Activated CD8-positive, alpha-beta memory T cell treated with anti-CD3 and anti-CD28 coated beads for 24 hours (primary cell): ENCODE measurements at regions not wholly inside any gene's neighbourhood (a gene's known extent, or its start where the extent isn't known, plus 50 kb on each side); places are given as distances from the start of the nearest gene placed in this dataset.

ENCODE experiments used
- DNase-seq: peaks from one replicate; pipeline ENCODE4 v3.0.0-alpha.2; 2020

DNA sequence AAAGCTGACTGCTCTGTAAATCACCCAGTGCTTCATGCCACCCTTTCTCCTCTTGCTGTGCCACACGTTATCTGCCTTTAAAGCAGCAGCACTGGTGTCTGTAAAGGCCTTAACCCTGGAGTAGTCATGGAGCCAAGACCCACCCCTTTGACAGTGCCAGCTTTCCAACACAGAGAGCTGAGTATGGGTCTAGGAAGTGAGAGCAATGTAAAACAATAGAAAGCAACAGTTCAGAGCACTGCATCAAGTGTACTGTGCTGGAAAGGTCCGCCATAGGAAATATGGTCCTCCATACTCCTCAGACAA is 139.5 kb downstream of the DAD1 start:
- DNase-seq: no peak

DNA sequence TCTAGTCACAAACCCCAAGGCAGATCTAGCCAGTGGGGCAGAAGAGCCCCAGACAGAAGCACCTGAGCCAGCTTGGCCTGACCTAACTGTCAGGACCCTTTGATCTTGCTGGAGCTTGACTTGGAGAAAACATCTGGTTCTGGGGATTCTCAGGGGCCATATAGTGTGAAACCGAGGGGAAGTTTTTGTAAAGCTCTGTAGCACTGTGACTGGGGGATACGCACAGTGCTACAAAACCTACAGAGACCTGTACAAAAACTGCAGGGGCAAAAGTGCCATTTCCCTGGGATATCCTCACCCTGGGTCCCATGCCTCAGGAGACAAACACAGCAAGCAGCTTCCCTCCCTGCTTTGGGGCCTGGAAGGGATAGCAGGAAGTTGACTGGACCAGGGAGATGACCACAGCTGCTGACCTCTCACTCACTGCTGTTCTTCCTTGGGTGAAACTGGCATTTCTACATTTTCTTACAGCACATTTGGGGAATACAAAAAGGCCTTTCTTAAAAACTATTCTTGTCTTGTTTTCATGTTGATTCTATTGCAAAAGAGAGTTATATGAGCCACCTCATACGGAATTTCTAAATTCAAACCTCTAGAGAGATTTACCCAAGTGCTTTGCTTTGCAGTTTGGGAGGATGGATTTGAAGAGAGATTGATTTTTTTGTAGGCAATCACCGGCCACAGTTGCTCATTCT is 140.0 kb downstream of the DAD1 start:
- DNase-seq: no peak

DNA sequence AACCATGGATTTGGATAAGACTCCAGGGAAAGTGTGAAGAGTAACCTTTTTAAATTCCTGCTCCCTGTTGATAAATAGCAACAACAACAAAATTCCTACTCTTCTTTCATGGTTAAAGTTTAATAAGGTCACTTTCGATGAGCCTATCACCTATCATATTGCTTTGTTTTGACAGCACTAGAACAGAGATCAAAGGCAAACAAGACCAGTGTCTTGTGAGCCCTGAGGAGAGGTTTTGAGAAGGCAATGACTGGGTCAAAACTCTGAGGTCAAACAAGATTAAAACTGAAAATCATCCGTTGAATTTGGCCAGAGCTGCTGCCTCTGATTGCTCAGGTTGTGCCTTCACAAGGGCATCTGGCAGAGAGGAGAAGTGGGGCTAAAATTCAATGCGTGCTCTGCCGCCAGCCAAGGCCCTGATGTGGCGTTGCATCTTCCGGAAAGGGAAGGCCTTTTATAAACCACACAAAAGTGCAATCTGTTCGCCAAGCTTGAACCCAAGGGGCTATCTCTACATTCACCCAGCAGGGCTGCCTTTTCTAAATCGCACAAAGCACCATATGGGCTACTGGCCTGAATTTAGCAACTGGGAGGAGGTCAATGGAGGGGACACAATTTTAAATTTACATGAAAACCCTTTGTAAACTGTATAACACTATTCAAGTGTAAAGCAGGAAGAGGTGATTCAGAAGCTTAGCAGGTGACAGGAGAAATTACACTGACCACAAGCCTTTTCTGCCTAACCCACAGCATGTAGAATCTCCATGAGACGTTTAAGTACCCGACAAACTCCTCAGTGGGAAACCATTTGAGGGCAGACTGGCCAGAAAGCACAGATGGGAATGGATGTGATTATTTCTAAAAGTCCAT is 140.8 kb downstream of the DAD1 start:
- DNase-seq: no peak

DNA sequence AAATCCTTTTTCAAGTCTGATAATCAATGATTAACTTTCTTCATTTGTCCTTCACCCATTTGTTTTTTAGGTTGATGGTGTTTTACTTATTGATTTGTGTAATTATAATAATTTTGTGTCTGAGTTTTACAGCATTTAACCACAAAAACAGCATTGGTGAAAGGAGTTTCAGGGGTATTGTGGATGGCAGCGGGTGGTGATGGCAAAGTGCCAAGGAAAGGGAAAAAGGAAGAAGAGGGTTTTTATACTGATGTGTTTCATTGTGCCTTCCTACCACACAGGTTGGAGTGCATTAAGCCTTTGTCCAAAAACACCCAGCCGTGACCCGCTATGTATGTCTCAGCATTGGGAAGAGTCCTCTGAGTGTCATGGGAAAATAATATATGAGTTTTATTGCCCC is 150.3 kb downstream of the DAD1 start:
- no peak for DNase-seq

DNA sequence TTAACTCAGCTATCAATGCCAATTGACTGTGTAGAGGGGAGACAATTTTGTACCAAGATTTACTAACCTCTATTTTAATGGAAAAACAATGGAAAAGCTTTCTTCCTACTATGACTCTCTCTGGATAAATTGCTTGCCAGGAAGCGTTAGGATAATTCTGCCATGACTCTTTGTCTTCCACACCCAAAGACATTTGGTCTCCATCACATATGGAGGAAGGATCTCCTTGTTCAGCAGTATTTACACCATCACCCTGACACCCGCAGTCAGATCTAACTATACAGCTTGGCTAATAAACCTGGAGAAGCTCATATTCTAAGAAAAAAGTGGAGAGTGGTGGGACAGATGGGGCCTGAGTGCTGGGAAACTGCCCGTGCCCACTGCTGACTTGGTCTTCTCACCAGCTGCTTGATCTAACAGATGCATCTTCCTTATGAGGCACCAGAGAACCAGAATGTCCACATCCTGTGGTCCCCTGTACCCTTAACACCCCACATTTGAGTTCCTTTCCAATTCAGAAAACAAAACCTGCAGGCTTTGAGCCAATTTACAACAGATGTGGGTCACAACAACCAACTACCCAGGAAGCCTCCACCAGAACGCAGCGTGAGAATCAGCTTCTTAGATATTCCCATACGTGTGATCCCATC is 154.0 kb downstream of the DAD1 start:
- no peak for DNase-seq

DNA sequence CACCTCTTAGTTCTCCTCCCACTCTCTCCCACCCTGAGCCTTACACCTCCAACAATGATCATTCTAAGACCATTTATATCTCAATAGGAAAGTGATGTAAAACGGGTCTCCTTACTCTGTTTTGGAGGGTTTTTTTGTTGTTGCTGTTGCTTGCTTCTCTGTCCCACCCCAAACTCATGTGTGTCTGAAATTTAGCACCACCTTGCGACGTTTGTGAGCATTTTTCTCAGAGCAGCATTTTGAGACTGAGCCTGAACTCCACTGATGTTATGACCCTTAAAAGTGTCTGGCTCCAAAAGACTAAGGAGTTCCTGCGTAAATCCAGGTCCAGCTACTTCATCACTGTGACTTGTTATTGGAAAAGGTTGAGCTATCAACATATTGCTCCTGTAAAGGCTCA is 155.0 kb downstream of the DAD1 start:
- no peak for DNase-seq

DNA sequence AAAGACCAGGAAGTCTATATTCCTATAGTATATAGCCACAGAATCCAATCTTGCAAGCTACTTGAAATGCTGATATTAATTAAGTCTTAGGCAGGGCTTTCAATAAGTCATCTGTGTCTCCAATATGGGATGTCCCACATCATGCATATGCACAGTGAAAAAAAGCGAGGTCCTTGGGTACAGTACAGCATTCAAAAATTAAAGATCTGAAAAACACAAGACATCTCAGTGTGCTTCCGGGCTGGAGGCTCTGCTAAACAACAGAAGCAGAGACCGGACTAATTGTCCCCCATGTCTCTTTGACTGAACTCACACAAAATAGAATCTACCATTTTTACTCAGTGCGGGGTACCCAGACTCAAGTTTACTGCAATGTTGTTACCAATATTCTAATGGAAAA is 156.0 kb downstream of the DAD1 start:
- DNase-seq: no peak

DNA sequence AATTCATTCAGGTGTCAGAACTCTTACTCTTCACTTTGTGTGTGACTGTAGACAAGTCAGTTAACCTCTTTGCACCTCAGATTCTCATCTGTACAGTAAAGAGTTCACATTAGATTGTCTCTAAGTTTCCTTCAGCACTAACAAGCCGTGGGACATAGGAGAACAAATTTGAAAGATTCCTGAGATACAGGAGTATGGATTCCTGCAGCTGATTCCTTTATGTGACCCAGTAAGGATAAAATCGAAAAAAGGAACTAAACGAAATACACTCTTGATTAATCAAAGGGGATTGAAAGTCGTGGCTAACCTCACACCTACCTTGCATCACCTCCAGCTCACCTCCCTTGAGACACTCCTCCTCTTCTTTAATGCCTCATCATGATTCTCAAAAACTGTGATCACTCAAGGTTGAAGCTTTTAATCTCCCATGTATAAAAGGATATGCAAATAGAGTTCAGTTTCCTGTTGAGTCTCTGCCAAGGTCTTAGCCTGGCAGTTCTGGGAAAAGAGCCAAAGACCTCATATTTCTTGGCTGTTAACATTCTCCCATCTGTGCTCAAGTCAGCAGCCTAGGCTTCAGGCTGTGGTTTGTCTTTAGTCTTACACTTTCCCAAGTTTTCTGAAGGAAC is 156.6 kb downstream of the DAD1 start:
- DNase-seq: no peak

DNA sequence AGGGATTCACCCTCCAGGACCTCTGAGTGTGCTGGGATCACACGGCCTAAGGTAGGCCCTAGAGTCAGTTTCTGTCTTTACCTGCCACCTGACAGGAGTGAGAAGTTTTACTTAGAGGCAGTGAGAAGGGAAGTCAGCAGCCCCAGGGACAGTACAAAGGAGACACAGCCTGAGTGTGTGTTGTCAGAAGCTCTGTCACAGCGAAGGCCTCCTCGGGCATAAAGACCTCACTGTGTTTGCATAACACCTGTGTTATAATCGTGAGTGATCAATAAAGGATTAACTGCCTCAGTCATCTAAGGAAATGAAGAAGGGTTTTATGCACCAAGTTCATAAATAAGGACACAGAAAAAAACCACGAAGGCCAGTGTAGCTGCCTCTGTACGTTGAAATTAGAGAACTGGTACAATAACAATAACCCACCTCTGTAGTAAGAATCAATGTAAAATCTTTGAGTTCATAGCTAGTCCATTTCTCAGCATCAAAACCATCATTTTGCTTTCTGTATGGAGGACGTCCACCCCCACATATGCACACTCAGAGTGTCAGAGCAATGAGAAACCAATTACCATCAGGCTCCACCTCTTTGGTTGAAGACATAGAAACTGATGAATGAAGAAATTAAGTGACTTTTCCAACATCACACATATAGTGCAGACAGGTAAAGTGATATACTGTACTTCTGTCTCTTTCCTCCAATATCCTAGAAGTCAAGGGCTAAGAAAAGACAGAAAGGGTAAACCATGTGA is 159.3 kb downstream of the DAD1 start:
- DNase-seq: no peak

DNA sequence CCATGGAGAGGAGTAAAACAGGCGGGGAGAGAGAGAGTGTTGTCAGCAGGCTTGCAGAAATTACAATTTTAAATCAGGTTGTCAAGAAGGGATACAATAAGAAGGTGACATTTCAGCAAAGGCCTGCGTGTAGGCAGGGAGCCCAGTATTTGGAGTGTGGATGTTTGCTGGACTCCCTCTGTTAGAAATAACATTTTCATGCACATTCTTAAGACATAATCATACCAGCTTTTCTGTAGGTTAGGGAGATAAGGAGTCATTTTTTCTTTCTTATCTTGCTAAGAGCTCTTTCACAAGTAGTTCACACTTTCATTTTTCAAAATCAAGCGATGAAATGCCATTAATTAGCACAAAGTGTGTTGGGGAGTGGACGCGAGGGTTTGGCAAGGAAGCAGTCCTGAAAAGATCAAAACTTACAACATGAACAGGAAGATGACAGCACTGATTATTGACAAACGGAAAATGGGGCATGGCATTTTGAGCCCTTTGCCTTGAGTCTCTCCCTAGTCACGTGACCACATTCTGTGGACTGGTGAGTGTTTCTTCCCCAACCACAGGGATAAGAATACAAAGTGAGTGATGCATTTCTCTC is 160.2 kb downstream of the DAD1 start:
- DNase-seq: no peak

DNA sequence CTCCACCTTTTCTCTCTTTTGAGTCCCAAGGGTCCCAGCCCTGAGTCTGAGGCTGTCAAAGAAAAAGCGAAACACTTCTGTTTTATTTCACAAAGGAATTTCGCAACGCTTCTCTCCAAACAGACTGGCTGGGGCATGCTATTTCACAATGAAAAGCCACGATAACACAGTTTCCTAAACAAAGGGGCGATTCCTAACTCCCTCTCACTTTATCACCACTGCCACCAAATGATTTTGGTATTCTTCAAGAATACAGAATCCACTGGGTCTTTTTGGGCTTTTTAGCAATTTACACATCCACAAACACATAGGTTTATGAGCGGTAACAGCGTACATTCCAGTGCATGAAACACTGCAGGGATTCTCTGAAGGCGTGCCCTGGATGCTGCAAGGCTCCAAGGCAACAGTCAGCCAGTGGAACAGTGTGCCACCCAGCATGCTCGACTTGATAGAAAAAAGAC is 161.2 kb downstream of the DAD1 start:
- DNase-seq: no peak

DNA sequence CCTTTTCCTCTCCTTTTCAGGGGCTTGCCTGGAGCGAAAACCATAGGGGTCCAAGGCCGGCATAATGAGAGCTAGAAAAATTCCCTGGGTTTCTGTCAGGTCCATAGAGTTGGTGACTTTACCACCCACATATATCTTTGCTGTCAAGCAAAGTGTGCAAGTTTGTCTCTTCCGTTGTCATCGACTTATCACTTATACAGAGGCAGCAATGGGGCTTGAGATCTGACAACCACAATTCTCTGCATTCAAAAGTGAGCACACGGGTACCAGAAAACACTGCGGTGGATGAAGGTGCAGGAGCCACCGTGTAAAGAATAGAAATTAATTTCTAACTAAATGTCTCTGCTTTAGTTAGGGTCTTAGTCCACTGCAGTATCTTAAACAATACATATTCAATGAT is 162.3 kb downstream of the DAD1 start:
- DNase-seq: no peak

DNA sequence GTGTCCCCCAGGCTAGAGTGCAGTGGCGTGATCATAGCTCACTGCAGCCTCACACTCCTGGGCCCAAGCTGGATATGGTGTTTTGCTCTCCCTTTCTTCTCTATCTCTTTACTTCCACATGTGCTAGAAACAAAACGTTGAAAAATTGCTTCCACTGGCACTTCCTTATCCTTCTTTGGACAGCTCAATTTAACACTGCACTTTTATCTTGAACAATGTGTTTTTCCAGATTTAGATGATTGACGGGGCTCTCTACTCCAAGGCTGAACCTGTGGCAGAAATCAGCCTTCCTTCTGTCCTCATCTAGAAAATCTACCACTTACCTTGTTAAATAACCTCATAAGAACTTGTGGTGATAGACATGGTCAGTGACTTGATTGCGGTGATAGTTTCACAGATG is 165.1 kb downstream of the DAD1 start:
- DNase-seq: no peak

DNA sequence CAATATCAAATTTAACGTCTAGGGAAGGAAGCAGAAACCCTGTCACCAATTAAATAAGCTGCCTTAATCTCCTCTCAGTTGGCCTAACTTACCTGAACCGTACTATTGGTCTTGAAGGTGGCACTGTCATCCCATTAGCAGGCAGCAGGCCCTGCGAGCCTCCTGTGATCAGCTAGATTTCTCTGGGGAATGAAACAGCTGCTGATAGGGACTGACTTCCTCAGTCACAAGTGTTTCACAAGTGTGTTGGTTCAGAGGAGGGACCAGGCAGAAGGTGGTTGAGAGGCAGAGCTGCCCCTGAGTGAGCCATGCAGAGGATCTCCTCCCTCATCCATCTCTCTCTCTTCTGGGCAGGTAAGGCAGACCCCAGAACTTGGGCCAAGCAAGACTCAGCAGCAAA is 166.8 kb downstream of the DAD1 start:
- no peak for DNase-seq

DNA sequence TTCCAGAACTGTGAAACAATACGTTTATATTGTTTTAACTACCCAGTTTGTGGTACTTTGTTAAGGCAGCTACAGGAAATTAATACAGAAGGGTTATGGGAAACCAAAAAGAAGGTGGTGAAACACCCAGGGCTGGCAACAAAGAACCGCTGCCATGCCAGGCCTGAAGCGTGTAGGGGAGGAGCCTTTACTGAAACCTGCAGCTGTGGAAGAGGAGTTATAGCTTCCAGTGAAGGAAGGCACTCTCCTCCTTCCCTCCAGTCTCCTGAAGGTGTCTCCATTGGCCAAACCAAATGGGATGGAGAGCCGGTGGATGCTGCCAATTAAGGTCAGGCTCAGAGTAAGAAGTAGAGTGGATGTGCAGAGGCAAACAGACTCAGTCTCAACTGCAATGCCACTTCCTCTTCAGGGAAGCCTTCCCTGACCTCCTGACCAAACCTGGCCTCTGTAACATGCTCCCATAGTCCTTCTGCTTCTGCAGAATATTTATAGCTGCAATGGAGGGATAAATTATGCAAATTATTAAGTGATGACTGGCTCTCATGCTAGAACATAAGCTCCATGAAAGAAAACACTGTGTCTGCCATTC is 168.3 kb downstream of the DAD1 start:
- no peak for DNase-seq

DNA sequence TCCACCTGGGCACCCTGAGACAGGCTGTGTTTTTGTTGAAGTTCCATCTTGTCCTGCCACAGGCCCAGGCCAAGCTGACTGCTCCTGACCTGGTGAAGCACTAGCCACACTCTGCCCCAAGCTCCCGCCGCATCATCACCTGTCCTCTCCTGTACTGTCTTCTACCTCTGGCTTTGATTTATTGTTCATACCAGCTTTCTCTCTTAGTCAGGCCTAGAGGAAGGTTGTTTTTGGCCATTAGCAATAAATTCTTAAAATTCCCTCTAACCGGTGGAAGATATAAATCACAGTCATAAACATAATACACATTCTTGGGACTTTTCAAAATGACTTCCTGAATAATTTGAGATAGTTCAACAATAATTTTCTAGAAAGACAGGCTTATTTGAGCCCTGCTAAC is 169.4 kb downstream of the DAD1 start:
- no peak for DNase-seq

DNA sequence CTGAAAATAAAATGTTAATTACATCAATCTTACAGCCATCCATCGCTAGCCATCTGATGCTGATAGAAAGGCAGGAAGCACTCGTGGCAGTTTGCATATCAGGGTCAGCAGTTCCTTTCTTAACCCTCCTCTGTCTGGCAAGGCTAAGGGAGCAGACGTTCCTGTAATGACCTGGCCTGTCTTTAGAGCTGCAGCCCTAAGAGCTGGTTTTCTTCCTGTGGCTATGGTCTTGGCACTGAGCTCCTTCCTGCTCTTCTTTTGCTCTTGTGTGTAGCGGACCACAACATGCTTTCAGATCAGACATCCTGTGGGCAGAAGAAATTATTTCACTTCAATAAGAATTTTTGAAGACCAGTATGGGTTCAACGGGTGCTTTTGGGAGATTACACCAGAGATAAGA is 170.4 kb downstream of the DAD1 start:
- DNase-seq: no peak

DNA sequence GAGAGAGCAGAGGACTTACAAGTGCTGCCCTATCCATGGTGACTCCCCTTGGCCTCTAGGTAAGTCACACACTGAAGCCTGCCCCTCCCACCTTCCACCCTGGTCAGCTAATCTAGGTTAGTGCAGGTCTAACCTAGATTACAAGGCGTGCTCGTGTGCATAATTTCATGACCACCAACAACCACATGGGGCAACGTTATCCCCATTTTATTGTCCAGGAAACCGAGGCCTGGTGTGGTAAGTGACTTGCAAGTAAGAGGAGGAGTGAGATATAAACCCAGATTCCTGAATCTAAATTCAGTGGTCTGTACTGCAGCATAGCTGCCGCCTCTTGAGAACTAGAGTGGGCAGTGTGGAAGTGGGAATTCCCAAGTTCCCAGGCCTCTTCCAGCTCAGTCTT is 171.1 kb downstream of the DAD1 start:
- no peak for DNase-seq

DNA sequence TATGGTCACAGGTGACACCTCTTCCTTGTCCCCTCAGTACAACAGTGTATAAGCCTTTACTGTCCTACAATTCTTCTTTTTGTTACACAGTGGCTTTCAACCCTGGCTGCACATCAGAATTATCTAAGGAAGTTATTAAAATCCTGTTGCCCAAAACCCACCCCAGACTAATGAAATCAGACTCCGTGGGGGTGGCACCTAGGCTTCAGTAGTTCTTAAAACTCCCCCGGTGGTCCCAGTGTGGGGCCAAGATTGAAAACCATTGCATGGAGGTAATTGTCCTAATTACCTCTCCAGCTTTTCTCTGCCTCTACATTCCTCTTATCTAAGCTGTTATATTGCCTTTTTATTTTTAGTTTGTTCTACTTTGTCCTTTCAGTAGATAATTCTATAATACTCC is 172.8 kb downstream of the DAD1 start:
- DNase-seq: no peak

DNA sequence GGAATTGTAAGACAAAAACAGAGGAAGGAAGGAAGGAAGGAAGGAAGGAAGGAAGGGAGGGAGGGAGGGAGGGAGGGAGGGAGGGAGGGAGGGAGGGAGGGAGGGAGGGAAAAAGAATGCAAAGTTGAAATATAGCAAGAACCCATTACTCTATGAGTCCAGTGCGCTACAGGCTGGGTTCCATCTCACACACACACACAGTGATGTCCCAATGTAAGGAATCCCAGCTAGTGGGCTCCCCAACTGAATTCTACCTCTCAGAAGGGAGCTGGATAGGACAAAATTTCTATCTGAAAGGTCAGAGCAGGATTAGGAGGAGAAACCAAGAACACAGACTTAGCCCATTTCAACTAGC is 173.4 kb downstream of the DAD1 start:
- no peak for DNase-seq

DNA sequence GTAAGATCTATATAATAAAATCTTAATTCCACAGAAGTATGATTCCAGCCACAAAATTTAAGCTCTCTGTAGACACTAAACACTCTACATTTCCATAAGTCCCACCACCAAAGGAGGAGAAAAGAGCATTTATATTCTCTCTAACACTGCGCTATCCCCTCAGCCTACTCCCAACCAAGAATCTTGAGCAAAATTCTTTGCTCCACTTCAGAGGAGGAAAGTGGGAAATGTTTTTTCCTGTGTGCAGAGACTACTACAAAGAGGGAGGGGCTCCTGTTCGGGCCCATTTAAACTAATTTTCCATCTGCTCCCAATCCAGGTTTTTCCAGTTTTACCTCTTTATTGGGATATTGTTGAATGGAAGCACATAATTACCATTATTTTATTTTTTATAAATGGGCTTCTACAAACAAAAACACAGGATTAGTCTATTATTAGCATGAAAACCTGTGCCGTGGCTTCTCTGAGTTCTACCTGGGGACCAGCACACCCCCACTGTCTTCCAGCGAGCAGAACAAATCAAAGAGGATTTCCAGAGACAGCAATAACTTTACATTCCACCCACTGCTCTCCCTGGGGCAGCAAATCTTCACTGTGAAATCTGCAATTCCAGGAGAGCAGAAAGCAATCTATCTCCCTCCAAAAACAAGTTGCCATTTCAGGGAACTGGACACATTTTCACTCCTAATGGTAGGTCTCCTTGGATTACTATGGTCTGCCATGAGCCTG is 174.0 kb downstream of the DAD1 start:
- DNase-seq: no peak
